B cell (primary cell): ENCODE measurements at regions not wholly inside any gene's neighbourhood (a gene's known extent, or its start where the extent isn't known, plus 50 kb on each side); places are given as distances from the start of the nearest gene placed in this dataset.

Source experiments
- ATAC-seq: fragments of 200-7000 bp; cut with Tn5 transposase; one replicate; pipeline ENCODE4 v1.10.0; 2021; ENCODE audit warnings: low read depth, mild to moderate bottlenecking, moderate number of reproducible peaks, moderate library complexity
- CTCF ChIA-PET: fragments of 350-600 bp; sonication (Branson Sonifier 250); formaldehyde crosslinking; loops from one replicate; lab custom pipeline; 2021; ENCODE audit warnings: antibody characterized with exemption, inconsistent platforms; lab: Charles Lee
- POLR2A ChIA-PET: fragments of 350-600 bp; sonication (Branson Sonifier 250); formaldehyde crosslinking; loops from one replicate; lab custom pipeline; 2021; ENCODE audit warnings: antibody characterized with exemption; lab: Charles Lee
- DNase-seq: peaks from one replicate; pipeline ENCODE4 v3.0.0; 2013
- H2AFZ ChIP-seq: 2 replicates; pipeline ENCODE4 v1.6.1; 2012; ENCODE audit warnings: mild to moderate bottlenecking, low read depth, low read length; ENCODE audit not compliant: insufficient read depth, poor library complexity, severe bottlenecking
- H3K27ac ChIP-seq, 2 donors: 1 replicate in 1 of 2; 2 replicates in 1 of 2; pipeline ENCODE4 v1.5.1; 2012 to 2013; ENCODE audit warnings: low read length in 2 of 2, mild to moderate bottlenecking in 2 of 2, moderate library complexity in 1 of 2
- H3K27me3 ChIP-seq, 4 experiments: fragments of 200-600 bp in 1 of 4; sonication (generic) in 1 of 4; replicated peaks in 1 of 4; 1 replicate in 2 of 4; 2 replicates in 2 of 4; pipeline versions ENCODE4 v1.6.1 to v1.7.0; 2013 to 2016; ENCODE audit warnings: low read length in 3 of 4, mild to moderate bottlenecking in 2 of 4, mixed read lengths in 1 of 4, moderate library complexity in 1 of 4; ENCODE audit not compliant: insufficient read depth in 4 of 4, control insufficient read depth in 3 of 4; ENCODE audit errors: control extremely low read depth in 1 of 4
- H3K36me3 ChIP-seq, 2 experiments: replicated peaks in 1 of 2; 1 replicate in 1 of 2; 2 replicates in 1 of 2; pipeline versions ENCODE4 v1.6.1 to v1.7.1; 2013; ENCODE audit warnings: low read length in 1 of 2; ENCODE audit not compliant: insufficient read depth in 2 of 2, control insufficient read depth in 1 of 2; ENCODE audit errors: control extremely low read depth in 1 of 2, extremely low read depth in 1 of 2
- H3K4me1 ChIP-seq, 2 donors: fragments of 200-600 bp in 1 of 2; sonication (generic) in 1 of 2; 1 replicate in 1 of 2; 2 replicates in 1 of 2; pipeline versions ENCODE4 v1.5.1 to v1.6.1; 2013 to 2017; ENCODE audit warnings: low read length in 2 of 2; ENCODE audit not compliant: control insufficient read depth in 2 of 2, insufficient read depth in 2 of 2
- H3K4me2 ChIP-seq: replicated peaks from 2 replicates; pipeline ENCODE3; 2012; ENCODE audit warnings: mild to moderate bottlenecking, low read depth, low read length; ENCODE audit not compliant: poor library complexity, severe bottlenecking
- H3K4me3 ChIP-seq, 5 experiments: fragments of 200-600 bp in 1 of 5; sonication (generic) in 1 of 5; 1 replicate in 3 of 5; 2 replicates in 2 of 5; pipeline versions ENCODE4 v1.5.1 to v1.7.0; 2011 to 2016; ENCODE audit warnings: low read length in 4 of 5, mild to moderate bottlenecking in 4 of 5, low read depth in 2 of 5, control low read depth in 1 of 5, moderate library complexity in 1 of 5; ENCODE audit not compliant: insufficient read depth in 1 of 5; ENCODE audit errors: control extremely low read depth in 1 of 5, extremely low read depth in 1 of 5
- H3K79me2 ChIP-seq: fragments of 200-600 bp; sonication (generic); one replicate; pipeline ENCODE4 v1.6.0; 2016; ENCODE audit warnings: low read length; ENCODE audit not compliant: control insufficient read depth, insufficient read depth
- H3K9ac ChIP-seq: fragments of 200-600 bp; sonication (generic); 2 replicates; pipeline ENCODE4 v1.6.1; 2017; ENCODE audit warnings: mild to moderate bottlenecking, low read length, moderate library complexity
- H3K9me3 ChIP-seq, 3 donors: one replicate each; pipeline versions ENCODE4 v1.6.1 to v1.7.1; 2013; ENCODE audit warnings: low read length in 2 of 3; ENCODE audit not compliant: control insufficient read depth in 2 of 3, insufficient read depth in 1 of 3; ENCODE audit errors: control extremely low read depth in 1 of 3
- H4K20me1 ChIP-seq: 2 replicates; pipeline ENCODE4 v1.6.0; 2012; ENCODE audit warnings: mild to moderate bottlenecking, low read length; ENCODE audit not compliant: insufficient read depth, control insufficient read depth, poor library complexity, severe bottlenecking
- H3K27ac Mint-ChIP-seq: one replicate; pipeline ENCODE4 v1.8.0; 2021; ENCODE audit warnings: mixed read lengths
- H3K27me3 Mint-ChIP-seq: one replicate; pipeline ENCODE4 v1.8.0; 2021; ENCODE audit warnings: mixed read lengths
- H3K4me1 Mint-ChIP-seq: one replicate; pipeline ENCODE4 v1.8.0; 2021; ENCODE audit warnings: mixed read lengths
- H3K4me3 Mint-ChIP-seq: one replicate; pipeline ENCODE4 v1.8.0; 2021; ENCODE audit warnings: mixed read lengths
- H3K9me3 Mint-ChIP-seq: one replicate; pipeline ENCODE4 v1.8.0; 2022; ENCODE audit warnings: mixed read lengths; ENCODE audit not compliant: insufficient read depth
- CTCF ChIP-seq: fragments of 200-600 bp; IDR thresholded peaks from one replicate; pipeline ENCODE4 v1.8.0; 2022; ENCODE audit warnings: antibody characterized with exemption, mild to moderate bottlenecking
- EZH2 ChIP-seq: IDR thresholded peaks from 2 replicates; pipeline ENCODE4 v1.6.1; 2012; ENCODE audit warnings: borderline replicate concordance, low read depth, mild to moderate bottlenecking, moderate library complexity, low read length; ENCODE audit not compliant: insufficient read depth, poor library complexity, severe bottlenecking
- WGBS: methylation state at CpG from one replicate; pipeline ENCODE4 v1.1.5; 2013; ENCODE audit warnings: missing lambda C conversion rate; ENCODE audit not compliant: insufficient coverage; 5-methylcytosine and 5-hydroxymethylcytosine counted together
- intact Hi-C: fragments of 100-400 bp; cut with micrococcal nuclease; formaldehyde crosslinking; loops from one replicate; pipeline ENCODE4 v1.10.0; 2022

GRCh38 chr18:5600378-5601071 lies 56.7 kb upstream of the EPB41L3 start:
- CTCF ChIA-PET: no interaction called here
- no peak overlapping the region for H3K4me3 Mint-ChIP-seq
- Histone ChIP-seq H2AFZ (no peak overlapping the region), H3K4me2 (no peak overlapping the region), H3K27ac (no peak overlapping the region), H3K79me2 (no peaks in the 10 kb centered on the region), H3K9me3 (no peaks in the 10 kb centered on the region), H3K9ac (no peak overlapping the region), H3K4me3 (no peak overlapping the region), H4K20me1 (no peaks in the 10 kb centered on the region), H3K4me1 (no peaks in the 10 kb centered on the region), H3K36me3 (no peaks in the 10 kb centered on the region), H3K27me3 (peaks cover 0 to 3% (median 3%) of the 10 kb centered on the region in 4 experiments)
- peaks cover 7% of the 10 kb centered on the region for H3K27me3 Mint-ChIP-seq
- H3K4me1 Mint-ChIP-seq: no peaks in the 10 kb centered on the region
- intact Hi-C loops: no loop called here
- 0% methylated on average over 1 of the region's 4 CpGs for WGBS
- no peak overlapping the region for H3K27ac Mint-ChIP-seq
- H3K9me3 Mint-ChIP-seq: no peaks in the 10 kb centered on the region
- ATAC-seq (no peak), DNase-seq (no peak)
- POLR2A ChIA-PET: no interaction called here
- TF ChIP-seq EZH2 (no peak), CTCF (no peak)

GRCh38 chr18:5596585-5596984 lies 52.8 kb upstream of the EPB41L3 start:
- Mint-ChIP-seq H3K4me3 (no peak overlapping the region), H3K27me3 (peaks cover 7% of the 10 kb centered on the region)

More at GRCh38 chr18:5596585-5596984, 52.8 kb upstream of the EPB41L3 start:
- H3K79me2 ChIP-seq: no peaks in the 10 kb centered on the region
- H3K4me2 ChIP-seq: no peak overlapping the region
- ATAC-seq (no peak), DNase-seq (no peak)
- H3K4me3 ChIP-seq: no peak overlapping the region
- no peaks in the 10 kb centered on the region for H3K36me3 ChIP-seq
- no peaks in the 10 kb centered on the region for H3K4me1 ChIP-seq
- peaks cover 0 to 7% (median 0%) of the 10 kb centered on the region in 3 donors for H3K9me3 ChIP-seq
- H3K27me3 ChIP-seq: peaks cover 0 to 3% (median 3%) of the 10 kb centered on the region in 4 experiments
- H3K27ac Mint-ChIP-seq: no peak overlapping the region
- ChIA-PET CTCF (no interaction called here), POLR2A (no interaction called here)
- no peak overlapping the region for H3K9ac ChIP-seq
- no peak overlapping the region for H3K27ac ChIP-seq
- TF ChIP-seq EZH2: no peak
- no peak for TF ChIP-seq CTCF
- no CpG with 5 or more reads among the region's 2 CpGs for WGBS
- H2AFZ ChIP-seq: no peak overlapping the region
- intact Hi-C loops: no loop called here
- no peaks in the 10 kb centered on the region for H3K4me1 Mint-ChIP-seq
- H4K20me1 ChIP-seq: no peaks in the 10 kb centered on the region
- H3K9me3 Mint-ChIP-seq: peaks cover 4% of the 10 kb centered on the region
